ENCODE measurements at regions not wholly inside any gene's neighbourhood (a gene's known extent, or its start where the extent isn't known, plus 50 kb on each side); places are given as distances from the start of the nearest gene placed in this dataset.
A peak's percentile ranks its signal among the peaks of the same experiment; 100 is the strongest.

GRCh38 chr15:91589360-91589759 is 264.1 kb upstream of the SLCO3A1 start:
- no peak overlapping the region for H2AFZ ChIP-seq (replicated peaks)
- no peak for DNase-seq (ENCODE audit: low spot score)
- no peak overlapping the region for H3K4me3 Mint-ChIP-seq
- TF ChIP-seq EZH2 (IDR thresholded peaks at IDR 0.05) (no peak), EZH2phosphoT487 (IDR thresholded peaks at IDR 0.05) (no peak), CTCF (IDR thresholded peaks at IDR 0.05) (peak; percentile 21)
- no peaks in the 10 kb centered on the region for H3K79me2 ChIP-seq (ENCODE audit: low read depth)
- no peaks in the 10 kb centered on the region for H4K20me1 ChIP-seq (ENCODE audit: low read depth)
- H3K27ac ChIP-seq, result no peak overlapping the region
- no peak overlapping the region for H3K9ac ChIP-seq
- peaks cover 11% of the 10 kb centered on the region for H3K4me1 Mint-ChIP-seq
- no peaks in the 10 kb centered on the region for H3F3A ChIP-seq (ENCODE audit: low read depth)
- H3K4me1 ChIP-seq, result no peaks in the 10 kb centered on the region
- H3K27me3 ChIP-seq, result no peaks in the 10 kb centered on the region
- peaks cover 3% of the 10 kb centered on the region for H3K27me3 Mint-ChIP-seq (ENCODE audit: insufficient read depth, low read depth)
- H3K9me3 Mint-ChIP-seq, result no peaks in the 10 kb centered on the region
- H3K9me3 ChIP-seq (ENCODE audit: low read depth), result no peaks in the 10 kb centered on the region
- H3K4me3 ChIP-seq, result no peak overlapping the region
- no peaks in the 10 kb centered on the region for H3K36me3 ChIP-seq
- no peak overlapping the region for H3K27ac Mint-ChIP-seq
- H3K36me3 Mint-ChIP-seq, result no peaks in the 10 kb centered on the region
- no peak overlapping the region for H3K4me2 ChIP-seq

- Histone ChIP-seq H3K27me3 (no peaks in the 10 kb centered on the region), H3K4me2 (no peak overlapping the region), H3K79me2 (ENCODE audit: low read depth) (no peaks in the 10 kb centered on the region), H3K4me3 (no peak overlapping the region), H4K20me1 (ENCODE audit: low read depth) (no peaks in the 10 kb centered on the region), H3K27ac (no peak overlapping the region), H3K9ac (no peak overlapping the region), H3K9me3 (ENCODE audit: low read depth) (no peaks in the 10 kb centered on the region), H3K4me1 (no peaks in the 10 kb centered on the region), H2AFZ (replicated peaks) (no peak overlapping the region), H3K36me3 (no peaks in the 10 kb centered on the region), H3F3A (ENCODE audit: low read depth) (no peaks in the 10 kb centered on the region)
- Mint-ChIP-seq H3K9me3 (no peaks in the 10 kb centered on the region), H3K4me3 (no peak overlapping the region), H3K36me3 (no peaks in the 10 kb centered on the region), H3K27ac (no peak overlapping the region), H3K27me3 (ENCODE audit: insufficient read depth, low read depth) (peaks cover 3% of the 10 kb centered on the region), H3K4me1 (peaks cover 9% of the 10 kb centered on the region)
- no peak for TF ChIP-seq EZH2phosphoT487 (IDR thresholded peaks at IDR 0.05)
- TF ChIP-seq EZH2 (IDR thresholded peaks at IDR 0.05), result no peak
- TF ChIP-seq CTCF (IDR thresholded peaks at IDR 0.05), result no peak
- no peak for DNase-seq (ENCODE audit: low spot score)
These were observed 260.9 kb upstream of the SLCO3A1 start for GRCh38 chr15:91592567-91592966.

- H3K4me1 ChIP-seq, result no peaks in the 10 kb centered on the region
- H4K20me1 ChIP-seq (ENCODE audit: low read depth), result no peaks in the 10 kb centered on the region
- H3K36me3 Mint-ChIP-seq, result no peaks in the 10 kb centered on the region
- H2AFZ ChIP-seq (replicated peaks), result no peak overlapping the region
- no peaks in the 10 kb centered on the region for H3K79me2 ChIP-seq (ENCODE audit: low read depth)
- TF ChIP-seq CTCF (IDR thresholded peaks at IDR 0.05) (no peak), EZH2 (IDR thresholded peaks at IDR 0.05) (no peak), EZH2phosphoT487 (IDR thresholded peaks at IDR 0.05) (no peak)
- H3K9me3 ChIP-seq (ENCODE audit: low read depth), result no peaks in the 10 kb centered on the region
- no peaks in the 10 kb centered on the region for H3F3A ChIP-seq (ENCODE audit: low read depth)
- no peaks in the 10 kb centered on the region for H3K27me3 ChIP-seq
- no peak overlapping the region for H3K4me3 ChIP-seq
- peaks cover 9% of the 10 kb centered on the region for H3K4me1 Mint-ChIP-seq
- H3K9me3 Mint-ChIP-seq, result no peaks in the 10 kb centered on the region
- H3K4me3 Mint-ChIP-seq, result no peak overlapping the region
- H3K9ac ChIP-seq, result no peak overlapping the region
- no peaks in the 10 kb centered on the region for H3K36me3 ChIP-seq
- peaks cover 3% of the 10 kb centered on the region for H3K27me3 Mint-ChIP-seq (ENCODE audit: insufficient read depth, low read depth)
- no peak overlapping the region for H3K4me2 ChIP-seq
- H3K27ac ChIP-seq, result no peak overlapping the region
- no peak for DNase-seq (ENCODE audit: low spot score)
- H3K27ac Mint-ChIP-seq, result no peak overlapping the region
These were observed 260.4 kb upstream of the SLCO3A1 start for GRCh38 chr15:91593067-91593466.

Data from neural progenitor cell (in vitro differentiated cells).